ENCODE measurements at regions not wholly inside any gene's neighbourhood (a gene's known extent, or its start where the extent isn't known, plus 50 kb on each side); places are given as distances from the start of the nearest gene placed in this dataset.

GRCh38 chr4:159706704-159707103, 603.8 kb downstream of the RAPGEF2 start:
- no peak for TF ChIP-seq CTCF (IDR thresholded peaks at IDR 0.05; ENCODE audit: insufficient read depth, low read depth, low read length)
- TF ChIP-seq EZH2 (IDR thresholded peaks at IDR 0.05; ENCODE audit: insufficient read depth, low read length), result no peak
